T1000 (cell line): ENCODE measurements at regions not wholly inside any gene's neighbourhood (a gene's known extent, or its start where the extent isn't known, plus 50 kb on each side); places are given as distances from the start of the nearest gene placed in this dataset.

Source experiments
- DNase-seq: peaks from one replicate; lab custom pipeline; 2025; ENCODE audit warnings: mixed read lengths; lab: John Stamatoyannopoulos, UW

GRCh38 chr4:1542516-1543320 is 136.5 kb upstream of the NKX1-1 start:
- no peak for DNase-seq

- no peak for DNase-seq
Measured at GRCh38 chr4:1542226-1542490, 135.9 kb upstream of the NKX1-1 start.

DNA sequence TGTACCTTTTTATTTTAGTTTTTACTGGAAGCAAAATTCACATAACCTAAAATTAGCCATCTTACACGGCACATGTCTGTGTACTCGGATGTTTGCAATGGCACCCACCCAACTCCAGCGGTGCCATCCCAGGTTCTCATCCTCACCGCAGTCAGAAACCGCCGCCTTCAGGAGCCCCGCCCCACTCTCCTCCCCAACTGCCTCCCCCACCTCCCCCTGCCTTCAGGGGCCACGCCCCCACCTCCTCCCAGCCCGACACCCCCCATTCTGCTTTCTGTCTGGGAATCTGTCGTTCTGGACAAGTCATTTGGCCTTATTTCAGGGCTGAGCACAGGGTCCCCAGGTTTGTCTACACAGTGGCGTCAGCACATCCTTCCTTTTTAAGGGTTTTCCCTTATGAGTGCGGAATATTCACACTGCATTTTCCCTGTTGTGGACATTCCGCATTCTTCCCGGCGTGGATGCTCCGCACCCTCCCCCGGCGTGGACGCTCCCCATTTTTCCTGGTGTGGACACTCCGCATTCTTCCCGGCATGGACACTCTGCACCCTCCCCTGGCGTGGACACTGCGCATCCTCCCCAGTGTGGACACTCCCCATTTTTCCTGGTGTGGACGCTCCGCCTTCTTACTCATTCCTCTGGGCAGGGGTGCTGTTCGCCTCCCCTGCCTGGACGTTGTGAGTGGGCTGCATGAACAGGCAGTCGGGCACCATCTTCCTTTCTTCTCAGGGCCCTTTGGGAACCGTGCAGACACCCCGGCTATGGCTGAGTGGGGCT is 135.4 kb upstream of the NKX1-1 start:
- no peak for DNase-seq

- DNase-seq: no peak
Measured at GRCh38 chr4:1540601-1541375, 134.5 kb upstream of the NKX1-1 start.

DNA sequence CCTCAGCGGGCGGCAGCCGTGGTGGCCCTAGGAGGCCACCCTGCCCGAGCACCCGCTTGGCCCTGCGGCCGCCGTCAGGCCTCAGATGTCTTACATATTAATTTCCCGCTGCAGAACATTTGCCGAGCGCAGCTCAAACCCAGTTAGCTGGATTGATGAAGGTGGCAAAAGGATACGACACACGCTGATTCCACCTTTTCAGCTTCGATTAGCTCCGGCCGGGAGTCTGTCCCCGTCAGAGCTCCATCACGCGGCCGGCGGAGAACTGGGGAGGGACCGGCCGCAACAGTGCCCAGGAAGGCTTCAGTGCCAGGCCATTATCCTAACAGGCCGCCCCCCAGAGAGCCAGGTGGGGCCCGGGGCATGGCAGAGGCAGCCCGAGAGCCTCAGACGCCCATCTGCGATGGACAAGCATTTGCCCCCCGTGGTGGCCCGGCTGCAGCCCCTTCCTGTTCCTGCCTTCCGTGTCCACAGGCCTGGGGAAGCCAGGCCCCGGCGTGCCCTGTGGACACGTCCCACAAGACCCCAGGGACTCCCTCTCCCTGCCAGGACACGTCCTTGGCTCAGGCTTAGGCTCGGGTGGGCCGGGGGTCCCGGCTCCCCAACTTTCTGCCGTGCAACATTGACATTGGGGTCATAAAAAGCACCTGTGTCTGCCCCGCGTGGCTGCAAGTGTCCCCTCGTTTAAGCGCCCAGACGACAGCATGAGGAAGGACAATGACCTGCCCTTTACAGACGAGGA is 133.8 kb upstream of the NKX1-1 start:
- DNase-seq: no peak

GRCh38 chr4:1538941-1539772 is 132.9 kb upstream of the NKX1-1 start:
- DNase-seq: no peak

- DNase-seq: no peak
Measured at GRCh38 chr4:1538096-1538410, 131.8 kb upstream of the NKX1-1 start.

GRCh38 chr4:1537410-1538095 is 131.3 kb upstream of the NKX1-1 start:
- DNase-seq: no peak

- DNase-seq: no peak
Measured at GRCh38 chr4:1536579-1537409, 130.6 kb upstream of the NKX1-1 start.

GRCh38 chr4:1535926-1536578 is 129.8 kb upstream of the NKX1-1 start:
- DNase-seq: no peak

- no peak for DNase-seq
Measured at GRCh38 chr4:1534876-1535526, 128.8 kb upstream of the NKX1-1 start.

GRCh38 chr4:1534095-1534872 is 128.0 kb upstream of the NKX1-1 start:
- no peak for DNase-seq

- DNase-seq: no peak
Measured at GRCh38 chr4:1533501-1534064, 127.3 kb upstream of the NKX1-1 start.

- DNase-seq: no peak
Measured at GRCh38 chr4:1532549-1533395, 126.5 kb upstream of the NKX1-1 start.

GRCh38 chr4:1531683-1532548 is 125.7 kb upstream of the NKX1-1 start:
- DNase-seq: no peak

GRCh38 chr4:1530356-1530755 is 124.1 kb upstream of the NKX1-1 start:
- DNase-seq: no peak
